Fibroblast of the aortic adventitia (primary cell): ENCODE measurements at regions not wholly inside any gene's neighbourhood (a gene's known extent, or its start where the extent isn't known, plus 50 kb on each side); places are given as distances from the start of the nearest gene placed in this dataset.

Experiments
- DNase-seq: peaks from one replicate; pipeline ENCODE4 v3.0.0-alpha.2; 2010; ENCODE audit warnings: low read depth
- H3K4me3 ChIP-seq: 2 replicates; pipeline ENCODE4 v1.5.1; 2011; ENCODE audit warnings: low read depth, mild to moderate bottlenecking, control low read depth, low read length, moderate library complexity
- CTCF ChIP-seq: IDR thresholded peaks from 2 replicates; pipeline ENCODE4 v1.5.1; 2011; ENCODE audit warnings: mild to moderate bottlenecking, low read length, control low read depth, inconsistent platforms; ENCODE audit not compliant: insufficient read depth

- H3K4me3 ChIP-seq = no peak overlapping the region
- DNase-seq = no peak
- TF ChIP-seq CTCF = no peak
These were observed 192.9 kb upstream of the PREP start for GRCh38 chr6:105595829-105596228.

- no peak for TF ChIP-seq CTCF
- DNase-seq = no peak
- H3K4me3 ChIP-seq = no peak overlapping the region
These were observed 191.9 kb upstream of the PREP start for GRCh38 chr6:105594821-105595220.

- no peak for TF ChIP-seq CTCF
- no peak overlapping the region for H3K4me3 ChIP-seq
- peak; percentile 81 for DNase-seq
These were observed 191.2 kb upstream of the PREP start for GRCh38 chr6:105593805-105594671.

GRCh38 chr6:105593056-105593690, 190.3 kb upstream of the PREP start:
- TF ChIP-seq CTCF = no peak
- no peak overlapping the region for H3K4me3 ChIP-seq
- DNase-seq = no peak

GRCh38 chr6:105592329-105592728, 189.4 kb upstream of the PREP start:
- no peak overlapping the region for H3K4me3 ChIP-seq
- TF ChIP-seq CTCF = no peak
- peak; percentile 93 for DNase-seq

- TF ChIP-seq CTCF = no peak
- DNase-seq = peak; percentile 42
These were observed 188.2 kb upstream of the PREP start for GRCh38 chr6:105591053-105591452.

More at GRCh38 chr6:105591053-105591452, 188.2 kb upstream of the PREP start:
- H3K4me3 ChIP-seq = no peak overlapping the region
